Muscle layer of duodenum (tissue), 2 donors: ENCODE measurements at regions not wholly inside any gene's neighbourhood (a gene's known extent, or its start where the extent isn't known, plus 50 kb on each side); places are given as distances from the start of the nearest gene placed in this dataset.
A peak's percentile ranks its signal among the peaks of the same experiment; 100 is the strongest.

Experiments
- H3K27ac ChIP-seq: one replicate; pipeline ENCODE4 v1.7.0; 2013; ENCODE audit warnings: mild to moderate bottlenecking, low read length
- H3K27me3 ChIP-seq: one replicate; pipeline ENCODE4 v1.7.0; 2013; ENCODE audit warnings: low read depth, mild to moderate bottlenecking, control low read depth, low read length
- H3K36me3 ChIP-seq, 2 donors: one replicate each; pipeline ENCODE4 v1.7.0; 2013; ENCODE audit warnings: low read length in 2 of 2, control low read depth in 1 of 2, mild to moderate bottlenecking in 1 of 2; ENCODE audit not compliant: insufficient read depth in 2 of 2, control insufficient read depth in 1 of 2
- H3K4me1 ChIP-seq, 2 donors: one replicate each; pipeline ENCODE4 v1.7.0; 2013; ENCODE audit warnings: low read length in 2 of 2, mild to moderate bottlenecking in 2 of 2, control low read depth in 1 of 2, moderate library complexity in 1 of 2; ENCODE audit not compliant: insufficient read depth in 2 of 2, control insufficient read depth in 1 of 2
- H3K4me3 ChIP-seq, 2 donors: one replicate each; pipeline ENCODE4 v1.7.0; 2013; ENCODE audit warnings: low read length in 2 of 2, low read depth in 1 of 2, mild to moderate bottlenecking in 1 of 2
- H3K9me3 ChIP-seq, 2 donors: one replicate each; pipeline ENCODE4 v1.7.0; 2013; ENCODE audit warnings: low read length in 2 of 2, control low read depth in 1 of 2, mild to moderate bottlenecking in 1 of 2; ENCODE audit not compliant: control insufficient read depth in 1 of 2
- donor health status: healthy.

- Histone ChIP-seq H3K4me3 (no peak overlapping the region), H3K4me1 (no peaks in the 10 kb centered on the region), H3K9me3 (no peaks in the 10 kb centered on the region), H3K36me3 (no peaks in the 10 kb centered on the region), H3K27me3 (no peaks in the 10 kb centered on the region), H3K27ac (no peak overlapping the region)
These were observed 74.1 kb upstream of the TCF21 start for GRCh38 chr6:133814797-133815196.

- H3K27ac ChIP-seq, result peak overlapping the region; percentile 15
- no peak overlapping the region for H3K4me3 ChIP-seq
- H3K4me1 ChIP-seq, result no peaks in the 10 kb centered on the region
- H3K27me3 ChIP-seq, result no peaks in the 10 kb centered on the region
- H3K36me3 ChIP-seq, result no peaks in the 10 kb centered on the region
- H3K9me3 ChIP-seq, result no peaks in the 10 kb centered on the region
These were observed 73.6 kb upstream of the TCF21 start for GRCh38 chr6:133815313-133815712.

GRCh38 chr6:133816171-133816570, 72.7 kb upstream of the TCF21 start:
- Histone ChIP-seq H3K4me3 (no peak overlapping the region), H3K36me3 (no peaks in the 10 kb centered on the region), H3K27ac (no peak overlapping the region), H3K27me3 (no peaks in the 10 kb centered on the region), H3K9me3 (no peaks in the 10 kb centered on the region), H3K4me1 (no peaks in the 10 kb centered on the region)

GRCh38 chr6:133817460-133818047, 71.4 kb upstream of the TCF21 start:
- no peaks in the 10 kb centered on the region for H3K4me1 ChIP-seq
- H3K36me3 ChIP-seq, result no peaks in the 10 kb centered on the region
- H3K4me3 ChIP-seq, result no peak overlapping the region
- H3K9me3 ChIP-seq, result no peaks in the 10 kb centered on the region
- no peak overlapping the region for H3K27ac ChIP-seq
- H3K27me3 ChIP-seq, result no peaks in the 10 kb centered on the region

- Histone ChIP-seq H3K27me3 (no peaks in the 10 kb centered on the region), H3K4me1 (no peaks in the 10 kb centered on the region), H3K36me3 (no peaks in the 10 kb centered on the region), H3K9me3 (no peaks in the 10 kb centered on the region), H3K27ac (no peak overlapping the region), H3K4me3 (no peak overlapping the region)
These were observed 70.6 kb upstream of the TCF21 start for GRCh38 chr6:133818320-133818719.

- Histone ChIP-seq H3K4me1 (no peaks in the 10 kb centered on the region), H3K27ac (no peak overlapping the region), H3K9me3 (no peaks in the 10 kb centered on the region), H3K27me3 (no peaks in the 10 kb centered on the region), H3K4me3 (no peak overlapping the region), H3K36me3 (no peaks in the 10 kb centered on the region)
These were observed 68.7 kb upstream of the TCF21 start for GRCh38 chr6:133820208-133820607.

GRCh38 chr6:133827766-133828165, 61.1 kb upstream of the TCF21 start:
- Histone ChIP-seq H3K27ac (no peak overlapping the region), H3K9me3 (no peaks in the 10 kb centered on the region), H3K4me1 (no peaks in the 10 kb centered on the region), H3K36me3 (no peaks in the 10 kb centered on the region), H3K27me3 (no peaks in the 10 kb centered on the region), H3K4me3 (no peak overlapping the region)

- no peak overlapping the region for H3K27ac ChIP-seq
These were observed 55.0 kb upstream of the TCF21 start for GRCh38 chr6:133833949-133834359.

GRCh38 chr6:133834472-133835170, 54.3 kb upstream of the TCF21 start:
- Histone ChIP-seq H3K36me3 (no peaks in the 10 kb centered on the region), H3K4me1 (peaks cover 0 to 5% of the 10 kb centered on the region in 2 donors), H3K27ac (no peak overlapping the region), H3K4me3 (no peak overlapping the region), H3K27me3 (no peaks in the 10 kb centered on the region), H3K9me3 (no peaks in the 10 kb centered on the region)

More at GRCh38 chr6:133833949-133834359, 55.0 kb upstream of the TCF21 start:
- Histone ChIP-seq H3K36me3 (no peaks in the 10 kb centered on the region), H3K4me3 (no peak overlapping the region), H3K4me1 (peaks cover 0 to 5% of the 10 kb centered on the region in 2 donors), H3K9me3 (no peaks in the 10 kb centered on the region), H3K27me3 (no peaks in the 10 kb centered on the region)

GRCh38 chr6:133835901-133836300, 53.0 kb upstream of the TCF21 start:
- Histone ChIP-seq H3K4me3 (no peak overlapping the region), H3K9me3 (no peaks in the 10 kb centered on the region), H3K36me3 (no peaks in the 10 kb centered on the region), H3K4me1 (peaks cover 0 to 5% of the 10 kb centered on the region in 2 donors), H3K27ac (no peak overlapping the region), H3K27me3 (no peaks in the 10 kb centered on the region)

GRCh38 chr6:133837801-133838349, 51.0 kb upstream of the TCF21 start:
- H3K9me3 ChIP-seq, result no peaks in the 10 kb centered on the region
- no peak overlapping the region for H3K27ac ChIP-seq
- H3K36me3 ChIP-seq, result no peaks in the 10 kb centered on the region
- H3K4me1 ChIP-seq, result peaks cover 0 to 5% of the 10 kb centered on the region in 2 donors
- H3K4me3 ChIP-seq, result peak overlapping the region; percentile 37 to 60
- no peaks in the 10 kb centered on the region for H3K27me3 ChIP-seq
